IgD-negative memory B cell (primary cell): ENCODE measurements at regions not wholly inside any gene's neighbourhood (a gene's known extent, or its start where the extent isn't known, plus 50 kb on each side); places are given as distances from the start of the nearest gene placed in this dataset.

ENCODE experiments used
- H3K27ac Mint-ChIP-seq, 3 donors: one replicate each; pipeline ENCODE4 v1.8.0; 2020 to 2022; ENCODE audit warnings: mild to moderate bottlenecking in 3 of 3, mixed read lengths in 3 of 3, moderate library complexity in 1 of 3
- H3K27me3 Mint-ChIP-seq: one replicate; pipeline ENCODE4 v1.8.0; 2021; ENCODE audit warnings: mixed read lengths
- H3K36me3 Mint-ChIP-seq: one replicate; pipeline ENCODE4 v1.8.0; 2020; ENCODE audit warnings: mild to moderate bottlenecking, mixed read lengths
- H3K4me1 Mint-ChIP-seq, 3 donors: one replicate each; pipeline ENCODE4 v1.8.0; 2020 to 2022; ENCODE audit warnings: mixed read lengths in 3 of 3, mild to moderate bottlenecking in 1 of 3
- H3K4me3 Mint-ChIP-seq, 4 donors: one replicate each; pipeline ENCODE4 v1.8.0; 2020 to 2022; ENCODE audit warnings: mild to moderate bottlenecking in 4 of 4, mixed read lengths in 4 of 4, moderate library complexity in 3 of 4
- H3K9me3 Mint-ChIP-seq, 3 donors: one replicate each; pipeline ENCODE4 v1.8.0; 2020 to 2021; ENCODE audit warnings: mixed read lengths in 3 of 3, mild to moderate bottlenecking in 1 of 3

GRCh38 chr5:56507351-56507930, 274.3 kb upstream of the ANKRD55 start:
- no peaks in the 10 kb centered on the region for H3K27me3 Mint-ChIP-seq
- no peak overlapping the region for H3K4me3 Mint-ChIP-seq
- H3K36me3 Mint-ChIP-seq: peaks cover 2% of the 10 kb centered on the region
- H3K9me3 Mint-ChIP-seq: no peaks in the 10 kb centered on the region
- H3K4me1 Mint-ChIP-seq: peaks cover 10 to 25% (median 20%) of the 10 kb centered on the region in 3 donors
- H3K27ac Mint-ChIP-seq: no peak overlapping the region

- H3K36me3 Mint-ChIP-seq: peaks cover 2% of the 10 kb centered on the region
- peaks cover 20 to 33% (median 29%) of the 10 kb centered on the region in 3 donors for H3K4me1 Mint-ChIP-seq
- H3K9me3 Mint-ChIP-seq: no peaks in the 10 kb centered on the region
- peak overlapping the region in 1 of 4 donors; percentile 36 for H3K4me3 Mint-ChIP-seq
- no peaks in the 10 kb centered on the region for H3K27me3 Mint-ChIP-seq
- H3K27ac Mint-ChIP-seq: no peak overlapping the region
These were observed 273.3 kb upstream of the ANKRD55 start for GRCh38 chr5:56506211-56506965.

- Mint-ChIP-seq H3K4me3 (no peak overlapping the region), H3K36me3 (peaks cover 2% of the 10 kb centered on the region), H3K4me1 (peaks cover 18 to 32% (median 27%) of the 10 kb centered on the region in 3 donors), H3K27ac (peak overlapping the region in 1 of 3 donors; percentile 53), H3K27me3 (no peaks in the 10 kb centered on the region), H3K9me3 (no peaks in the 10 kb centered on the region)
These were observed 270.8 kb upstream of the ANKRD55 start for GRCh38 chr5:56503929-56504328.

GRCh38 chr5:56501781-56502557, 268.8 kb upstream of the ANKRD55 start:
- H3K4me1 Mint-ChIP-seq: peaks cover 18 to 29% (median 23%) of the 10 kb centered on the region in 3 donors
- H3K27ac Mint-ChIP-seq: peak overlapping the region in 1 of 3 donors; percentile 19
- no peaks in the 10 kb centered on the region for H3K9me3 Mint-ChIP-seq
- peaks cover 2% of the 10 kb centered on the region for H3K36me3 Mint-ChIP-seq
- H3K27me3 Mint-ChIP-seq: no peaks in the 10 kb centered on the region
- peak overlapping the region in 2 of 4 donors; percentile 14 to 67 for H3K4me3 Mint-ChIP-seq

GRCh38 chr5:56499901-56500300, 266.8 kb upstream of the ANKRD55 start:
- Mint-ChIP-seq H3K27me3 (peaks cover 1% of the 10 kb centered on the region), H3K4me1 (peaks cover 13 to 22% (median 18%) of the 10 kb centered on the region in 3 donors), H3K4me3 (peak overlapping the region in 1 of 4 donors; percentile 12), H3K36me3 (peaks cover 2% of the 10 kb centered on the region), H3K9me3 (no peaks in the 10 kb centered on the region), H3K27ac (peak overlapping the region in 1 of 3 donors; percentile 39)

GRCh38 chr5:56499491-56499890, 266.4 kb upstream of the ANKRD55 start:
- Mint-ChIP-seq H3K36me3 (peaks cover 2% of the 10 kb centered on the region), H3K9me3 (no peaks in the 10 kb centered on the region), H3K27me3 (peaks cover 1% of the 10 kb centered on the region)

GRCh38 chr5:56498759-56499395, 265.7 kb upstream of the ANKRD55 start:
- Mint-ChIP-seq H3K27me3 (peaks cover 1% of the 10 kb centered on the region), H3K4me1 (peaks cover 13 to 29% (median 22%) of the 10 kb centered on the region in 3 donors), H3K9me3 (no peaks in the 10 kb centered on the region), H3K4me3 (no peak overlapping the region), H3K36me3 (peaks cover 2% of the 10 kb centered on the region), H3K27ac (no peak overlapping the region)

More at GRCh38 chr5:56499491-56499890, 266.4 kb upstream of the ANKRD55 start:
- Mint-ChIP-seq H3K4me1 (peaks cover 13 to 25% (median 18%) of the 10 kb centered on the region in 3 donors), H3K27ac (no peak overlapping the region), H3K4me3 (no peak overlapping the region)

- Mint-ChIP-seq H3K27me3 (peaks cover 3% of the 10 kb centered on the region), H3K9me3 (no peaks in the 10 kb centered on the region), H3K4me1 (peaks cover 6 to 14% (median 14%) of the 10 kb centered on the region in 3 donors), H3K4me3 (no peak overlapping the region), H3K27ac (no peak overlapping the region), H3K36me3 (no peaks in the 10 kb centered on the region)
These were observed 263.5 kb upstream of the ANKRD55 start for GRCh38 chr5:56496581-56497063.

GRCh38 chr5:56494300-56494731, 261.2 kb upstream of the ANKRD55 start:
- no peak overlapping the region for H3K4me3 Mint-ChIP-seq
- no peaks in the 10 kb centered on the region for H3K9me3 Mint-ChIP-seq
- H3K27ac Mint-ChIP-seq: peak overlapping the region in 1 of 3 donors; percentile 62
- peaks cover 4 to 11% (median 9%) of the 10 kb centered on the region in 3 donors for H3K4me1 Mint-ChIP-seq
- peaks cover 3% of the 10 kb centered on the region for H3K27me3 Mint-ChIP-seq
- no peaks in the 10 kb centered on the region for H3K36me3 Mint-ChIP-seq

- no peaks in the 10 kb centered on the region for H3K9me3 Mint-ChIP-seq
- H3K36me3 Mint-ChIP-seq: no peaks in the 10 kb centered on the region
- H3K27ac Mint-ChIP-seq: peak overlapping the region in 1 of 3 donors; percentile 62
- peaks cover 3% of the 10 kb centered on the region for H3K27me3 Mint-ChIP-seq
- peaks cover 4 to 11% (median 9%) of the 10 kb centered on the region in 3 donors for H3K4me1 Mint-ChIP-seq
- peak overlapping the region in 1 of 4 donors; percentile 17 for H3K4me3 Mint-ChIP-seq
These were observed 260.6 kb upstream of the ANKRD55 start for GRCh38 chr5:56493766-56494165.

- H3K9me3 Mint-ChIP-seq: no peaks in the 10 kb centered on the region
- H3K27me3 Mint-ChIP-seq: peaks cover 3% of the 10 kb centered on the region
- no peak overlapping the region for H3K27ac Mint-ChIP-seq
- peak overlapping the region in 1 of 4 donors; percentile 17 for H3K4me3 Mint-ChIP-seq
- no peaks in the 10 kb centered on the region for H3K36me3 Mint-ChIP-seq
- H3K4me1 Mint-ChIP-seq: peaks cover 4 to 11% (median 9%) of the 10 kb centered on the region in 3 donors
These were observed 260.2 kb upstream of the ANKRD55 start for GRCh38 chr5:56493308-56493707.

GRCh38 chr5:56492812-56493211, 259.7 kb upstream of the ANKRD55 start:
- no peaks in the 10 kb centered on the region for H3K9me3 Mint-ChIP-seq
- H3K27ac Mint-ChIP-seq: no peak overlapping the region
- peaks cover 3% of the 10 kb centered on the region for H3K27me3 Mint-ChIP-seq
- peaks cover 4 to 11% (median 9%) of the 10 kb centered on the region in 3 donors for H3K4me1 Mint-ChIP-seq
- H3K36me3 Mint-ChIP-seq: no peaks in the 10 kb centered on the region
- H3K4me3 Mint-ChIP-seq: no peak overlapping the region

- Mint-ChIP-seq H3K4me3 (no peak overlapping the region), H3K9me3 (peaks cover 2 to 4% (median 3%) of the 10 kb centered on the region in 3 donors), H3K27ac (no peak overlapping the region)
These were observed 257.9 kb upstream of the ANKRD55 start for GRCh38 chr5:56490971-56491468.

GRCh38 chr5:56489272-56489671, 256.1 kb upstream of the ANKRD55 start:
- Mint-ChIP-seq H3K27ac (no peak overlapping the region), H3K27me3 (peaks cover 2% of the 10 kb centered on the region), H3K4me3 (no peak overlapping the region), H3K4me1 (peaks cover 2 to 4% (median 2%) of the 10 kb centered on the region in 3 donors), H3K9me3 (peaks cover 2 to 4% (median 3%) of the 10 kb centered on the region in 3 donors), H3K36me3 (peaks cover 2% of the 10 kb centered on the region)

More at GRCh38 chr5:56490971-56491468, 257.9 kb upstream of the ANKRD55 start:
- peaks cover 4 to 7% (median 5%) of the 10 kb centered on the region in 3 donors for H3K4me1 Mint-ChIP-seq
- H3K27me3 Mint-ChIP-seq: peaks cover 3% of the 10 kb centered on the region
- peaks cover 2% of the 10 kb centered on the region for H3K36me3 Mint-ChIP-seq
